B cell (primary cell): ENCODE measurements at regions not wholly inside any gene's neighbourhood (a gene's known extent, or its start where the extent isn't known, plus 50 kb on each side); places are given as distances from the start of the nearest gene placed in this dataset.

Experiments used
- ATAC-seq: fragments of 200-7000 bp; cut with Tn5 transposase; one replicate; pipeline ENCODE4 v1.10.0; 2021; ENCODE audit warnings: low read depth, mild to moderate bottlenecking, moderate number of reproducible peaks, moderate library complexity
- CTCF ChIA-PET: fragments of 350-600 bp; sonication (Branson Sonifier 250); formaldehyde crosslinking; loops from one replicate; lab custom pipeline; 2021; ENCODE audit warnings: antibody characterized with exemption, inconsistent platforms; lab: Charles Lee
- POLR2A ChIA-PET: fragments of 350-600 bp; sonication (Branson Sonifier 250); formaldehyde crosslinking; loops from one replicate; lab custom pipeline; 2021; ENCODE audit warnings: antibody characterized with exemption; lab: Charles Lee
- DNase-seq: peaks from one replicate; pipeline ENCODE4 v3.0.0; 2013
- H2AFZ ChIP-seq: 2 replicates; pipeline ENCODE4 v1.6.1; 2012; ENCODE audit warnings: mild to moderate bottlenecking, low read depth, low read length; ENCODE audit not compliant: insufficient read depth, poor library complexity, severe bottlenecking
- H3K27ac ChIP-seq, 2 donors: 1 replicate in 1 of 2; 2 replicates in 1 of 2; pipeline ENCODE4 v1.5.1; 2012 to 2013; ENCODE audit warnings: low read length in 2 of 2, mild to moderate bottlenecking in 2 of 2, moderate library complexity in 1 of 2
- H3K27me3 ChIP-seq, 4 experiments: fragments of 200-600 bp in 1 of 4; sonication (generic) in 1 of 4; replicated peaks in 1 of 4; 1 replicate in 2 of 4; 2 replicates in 2 of 4; pipeline versions ENCODE4 v1.6.1 to v1.7.0; 2013 to 2016; ENCODE audit warnings: low read length in 3 of 4, mild to moderate bottlenecking in 2 of 4, mixed read lengths in 1 of 4, moderate library complexity in 1 of 4; ENCODE audit not compliant: insufficient read depth in 4 of 4, control insufficient read depth in 3 of 4; ENCODE audit errors: control extremely low read depth in 1 of 4
- H3K36me3 ChIP-seq, 2 experiments: replicated peaks in 1 of 2; 1 replicate in 1 of 2; 2 replicates in 1 of 2; pipeline versions ENCODE4 v1.6.1 to v1.7.1; 2013; ENCODE audit warnings: low read length in 1 of 2; ENCODE audit not compliant: insufficient read depth in 2 of 2, control insufficient read depth in 1 of 2; ENCODE audit errors: control extremely low read depth in 1 of 2, extremely low read depth in 1 of 2
- H3K4me1 ChIP-seq, 2 donors: fragments of 200-600 bp in 1 of 2; sonication (generic) in 1 of 2; 1 replicate in 1 of 2; 2 replicates in 1 of 2; pipeline versions ENCODE4 v1.5.1 to v1.6.1; 2013 to 2017; ENCODE audit warnings: low read length in 2 of 2; ENCODE audit not compliant: control insufficient read depth in 2 of 2, insufficient read depth in 2 of 2
- H3K4me2 ChIP-seq: replicated peaks from 2 replicates; pipeline ENCODE3; 2012; ENCODE audit warnings: mild to moderate bottlenecking, low read depth, low read length; ENCODE audit not compliant: poor library complexity, severe bottlenecking
- H3K4me3 ChIP-seq, 5 experiments: fragments of 200-600 bp in 1 of 5; sonication (generic) in 1 of 5; 1 replicate in 3 of 5; 2 replicates in 2 of 5; pipeline versions ENCODE4 v1.5.1 to v1.7.0; 2011 to 2016; ENCODE audit warnings: low read length in 4 of 5, mild to moderate bottlenecking in 4 of 5, low read depth in 2 of 5, control low read depth in 1 of 5, moderate library complexity in 1 of 5; ENCODE audit not compliant: insufficient read depth in 1 of 5; ENCODE audit errors: control extremely low read depth in 1 of 5, extremely low read depth in 1 of 5
- H3K79me2 ChIP-seq: fragments of 200-600 bp; sonication (generic); one replicate; pipeline ENCODE4 v1.6.0; 2016; ENCODE audit warnings: low read length; ENCODE audit not compliant: control insufficient read depth, insufficient read depth
- H3K9ac ChIP-seq: fragments of 200-600 bp; sonication (generic); 2 replicates; pipeline ENCODE4 v1.6.1; 2017; ENCODE audit warnings: mild to moderate bottlenecking, low read length, moderate library complexity
- H3K9me3 ChIP-seq, 3 donors: one replicate each; pipeline versions ENCODE4 v1.6.1 to v1.7.1; 2013; ENCODE audit warnings: low read length in 2 of 3; ENCODE audit not compliant: control insufficient read depth in 2 of 3, insufficient read depth in 1 of 3; ENCODE audit errors: control extremely low read depth in 1 of 3
- H4K20me1 ChIP-seq: 2 replicates; pipeline ENCODE4 v1.6.0; 2012; ENCODE audit warnings: mild to moderate bottlenecking, low read length; ENCODE audit not compliant: insufficient read depth, control insufficient read depth, poor library complexity, severe bottlenecking
- H3K27ac Mint-ChIP-seq: one replicate; pipeline ENCODE4 v1.8.0; 2021; ENCODE audit warnings: mixed read lengths
- H3K27me3 Mint-ChIP-seq: one replicate; pipeline ENCODE4 v1.8.0; 2021; ENCODE audit warnings: mixed read lengths
- H3K4me1 Mint-ChIP-seq: one replicate; pipeline ENCODE4 v1.8.0; 2021; ENCODE audit warnings: mixed read lengths
- H3K4me3 Mint-ChIP-seq: one replicate; pipeline ENCODE4 v1.8.0; 2021; ENCODE audit warnings: mixed read lengths
- H3K9me3 Mint-ChIP-seq: one replicate; pipeline ENCODE4 v1.8.0; 2022; ENCODE audit warnings: mixed read lengths; ENCODE audit not compliant: insufficient read depth
- EZH2 ChIP-seq: IDR thresholded peaks from 2 replicates; pipeline ENCODE4 v1.6.1; 2012; ENCODE audit warnings: borderline replicate concordance, low read depth, mild to moderate bottlenecking, moderate library complexity, low read length; ENCODE audit not compliant: insufficient read depth, poor library complexity, severe bottlenecking
- WGBS: methylation state at CpG from one replicate; pipeline ENCODE4 v1.1.5; 2013; ENCODE audit warnings: missing lambda C conversion rate; ENCODE audit not compliant: insufficient coverage; 5-methylcytosine and 5-hydroxymethylcytosine counted together
- intact Hi-C: fragments of 100-400 bp; cut with micrococcal nuclease; formaldehyde crosslinking; loops from one replicate; pipeline ENCODE4 v1.10.0; 2022
- TF ChIP-seq, protein P1 (sequence below): fragments of 200-600 bp; IDR thresholded peaks from one replicate; pipeline ENCODE4 v1.8.0; 2022; ENCODE audit warnings: antibody characterized with exemption, mild to moderate bottlenecking

GRCh38 chr2:82487354-82487753 is 1971.7 kb downstream of the SUCLG1 start:
- Histone ChIP-seq H3K9ac (no peak overlapping the region), H3K36me3 (no peaks in the 10 kb centered on the region), H4K20me1 (no peaks in the 10 kb centered on the region), H3K79me2 (no peaks in the 10 kb centered on the region), H2AFZ (no peak overlapping the region), H3K27ac (no peak overlapping the region), H3K4me2 (no peak overlapping the region), H3K4me1 (no peaks in the 10 kb centered on the region), H3K9me3 (peaks cover 0 to 2% (median 0%) of the 10 kb centered on the region in 3 donors), H3K27me3 (no peaks in the 10 kb centered on the region), H3K4me3 (no peak overlapping the region)
- DNase-seq (no peak), ATAC-seq (no peak)
- WGBS: no CpG with 5 or more reads among the region's 3 CpGs
- Mint-ChIP-seq H3K4me1 (no peaks in the 10 kb centered on the region), H3K27ac (no peak overlapping the region), H3K9me3 (no peaks in the 10 kb centered on the region), H3K27me3 (no peaks in the 10 kb centered on the region), H3K4me3 (no peak overlapping the region)
- ChIA-PET CTCF (no interaction called here), POLR2A (interaction anchor here (0.7 kb wide), 1 partner anchor 37 kb away, joined by 3 read pairs; no protein-coding TSS in a partner anchor)
- TF ChIP-seq, protein P1, sequence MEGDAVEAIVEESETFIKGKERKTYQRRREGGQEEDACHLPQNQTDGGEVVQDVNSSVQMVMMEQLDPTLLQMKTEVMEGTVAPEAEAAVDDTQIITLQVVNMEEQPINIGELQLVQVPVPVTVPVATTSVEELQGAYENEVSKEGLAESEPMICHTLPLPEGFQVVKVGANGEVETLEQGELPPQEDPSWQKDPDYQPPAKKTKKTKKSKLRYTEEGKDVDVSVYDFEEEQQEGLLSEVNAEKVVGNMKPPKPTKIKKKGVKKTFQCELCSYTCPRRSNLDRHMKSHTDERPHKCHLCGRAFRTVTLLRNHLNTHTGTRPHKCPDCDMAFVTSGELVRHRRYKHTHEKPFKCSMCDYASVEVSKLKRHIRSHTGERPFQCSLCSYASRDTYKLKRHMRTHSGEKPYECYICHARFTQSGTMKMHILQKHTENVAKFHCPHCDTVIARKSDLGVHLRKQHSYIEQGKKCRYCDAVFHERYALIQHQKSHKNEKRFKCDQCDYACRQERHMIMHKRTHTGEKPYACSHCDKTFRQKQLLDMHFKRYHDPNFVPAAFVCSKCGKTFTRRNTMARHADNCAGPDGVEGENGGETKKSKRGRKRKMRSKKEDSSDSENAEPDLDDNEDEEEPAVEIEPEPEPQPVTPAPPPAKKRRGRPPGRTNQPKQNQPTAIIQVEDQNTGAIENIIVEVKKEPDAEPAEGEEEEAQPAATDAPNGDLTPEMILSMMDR: no peak
- no peak for TF ChIP-seq EZH2
- intact Hi-C loops: no loop called here

GRCh38 chr2:82485701-82486100 is 1973.4 kb downstream of the SUCLG1 start:
- ChIA-PET POLR2A (no interaction called here), CTCF (no interaction called here)
- no peak for ATAC-seq
- DNase-seq: no peak
- Mint-ChIP-seq H3K4me1 (no peaks in the 10 kb centered on the region), H3K4me3 (no peak overlapping the region), H3K27me3 (no peaks in the 10 kb centered on the region), H3K9me3 (no peaks in the 10 kb centered on the region), H3K27ac (no peak overlapping the region)
- Histone ChIP-seq H2AFZ (no peak overlapping the region), H3K79me2 (no peaks in the 10 kb centered on the region), H3K4me3 (no peak overlapping the region), H4K20me1 (no peaks in the 10 kb centered on the region), H3K27me3 (no peaks in the 10 kb centered on the region), H3K4me2 (no peak overlapping the region), H3K9ac (no peak overlapping the region), H3K36me3 (no peaks in the 10 kb centered on the region), H3K4me1 (no peaks in the 10 kb centered on the region), H3K9me3 (peaks cover 0 to 2% (median 0%) of the 10 kb centered on the region in 3 donors), H3K27ac (no peak overlapping the region)
- no CpG with 5 or more reads among the region's 2 CpGs for WGBS
- intact Hi-C loops: no loop called here
- no peak for TF ChIP-seq EZH2
- TF ChIP-seq, protein P1: no peak
